IPS-NIHi11 (cell line): ENCODE measurements at regions not wholly inside any gene's neighbourhood (a gene's known extent, or its start where the extent isn't known, plus 50 kb on each side); places are given as distances from the start of the nearest gene placed in this dataset.

Experiments
- DNase-seq: peaks from one replicate; pipeline ENCODE4 v3.0.0; 2012; ENCODE audit warnings: mixed read lengths, low spot score

DNA sequence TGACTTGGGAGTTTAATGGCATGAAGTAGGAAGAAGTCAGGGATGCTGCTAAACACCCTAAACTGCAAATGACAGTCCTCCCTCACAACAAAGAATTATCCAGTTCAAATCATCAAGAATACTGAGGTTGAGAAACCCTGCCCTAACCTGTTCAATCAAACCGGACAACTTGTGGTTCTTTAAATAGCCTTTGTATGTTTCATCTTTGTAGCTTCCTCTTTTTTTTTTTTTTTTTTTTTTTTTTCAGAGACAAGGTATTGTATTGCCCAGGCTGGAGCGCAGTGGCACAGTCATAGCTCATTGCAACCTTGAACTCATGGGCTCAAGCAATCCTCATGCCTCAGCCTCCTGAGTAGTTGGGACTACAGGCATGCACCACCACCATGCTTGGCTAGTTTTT lies 52.5 kb upstream of the TTC29 start:
- DNase-seq: no peak

- no peak for DNase-seq
These were observed 58.5 kb upstream of the TTC29 start for GRCh38 chr4:147003956-147004809.

GRCh38 chr4:147006229-147006628 lies 60.6 kb upstream of the TTC29 start:
- no peak for DNase-seq

DNA sequence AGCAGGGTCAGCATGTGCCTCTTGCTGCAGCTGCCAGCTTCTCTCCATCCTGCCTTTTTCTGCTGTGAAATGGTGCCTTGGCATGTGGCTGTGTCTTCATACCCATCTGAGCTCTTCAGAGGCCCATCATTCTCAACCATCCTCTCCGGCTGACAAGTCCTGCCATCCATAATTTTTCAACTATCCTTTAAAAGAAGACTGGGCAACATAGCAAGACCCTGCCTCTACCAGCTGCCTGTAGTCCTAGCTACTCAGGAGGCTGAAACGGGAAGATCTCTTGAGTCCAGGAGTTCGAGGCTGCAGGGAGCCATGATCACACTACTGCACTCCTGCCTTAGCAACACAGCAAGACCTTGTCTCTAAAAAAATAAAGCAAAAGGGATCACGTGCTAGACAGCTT lies 64.2 kb upstream of the TTC29 start:
- no peak for DNase-seq

GRCh38 chr4:147011411-147011810 lies 65.7 kb upstream of the TTC29 start:
- DNase-seq: peak; percentile 11

GRCh38 chr4:147012059-147012707 lies 66.5 kb upstream of the TTC29 start:
- DNase-seq: no peak

- DNase-seq: no peak
These were observed 69.3 kb upstream of the TTC29 start for GRCh38 chr4:147014946-147015345.

- DNase-seq: no peak
These were observed 69.8 kb upstream of the TTC29 start for GRCh38 chr4:147015491-147015890.

GRCh38 chr4:147017081-147017480 lies 71.4 kb upstream of the TTC29 start:
- DNase-seq: no peak

- peak; percentile 37 for DNase-seq
These were observed 73.4 kb upstream of the TTC29 start for GRCh38 chr4:147019091-147019490.

GRCh38 chr4:147020456-147020855 lies 74.8 kb upstream of the TTC29 start:
- no peak for DNase-seq

GRCh38 chr4:147025042-147025441 lies 79.4 kb upstream of the TTC29 start:
- no peak for DNase-seq

- no peak for DNase-seq
These were observed 83.6 kb upstream of the TTC29 start for GRCh38 chr4:147029296-147029695.

- no peak for DNase-seq
These were observed 88.7 kb upstream of the TTC29 start for GRCh38 chr4:147034372-147034771.

DNA sequence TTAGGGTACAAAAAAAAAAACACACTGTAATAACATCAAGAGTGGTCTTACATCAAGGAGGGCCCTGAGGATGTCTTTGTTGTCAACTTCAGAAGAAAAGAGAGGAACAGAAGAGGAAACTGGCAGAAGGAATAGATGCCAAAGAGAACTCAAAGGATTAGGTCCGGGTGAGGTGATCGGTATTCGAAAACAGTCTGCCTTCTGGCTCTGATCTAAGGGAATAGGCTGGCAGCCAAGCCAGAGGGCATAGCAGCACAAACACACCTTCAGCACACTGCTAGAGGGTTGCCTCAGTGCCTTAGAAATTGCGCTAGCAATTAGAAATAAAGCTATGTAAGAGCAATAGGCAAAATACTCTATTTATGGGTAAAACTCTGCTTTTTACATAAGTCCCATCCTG lies 91.4 kb upstream of the TTC29 start:
- DNase-seq: no peak

DNA sequence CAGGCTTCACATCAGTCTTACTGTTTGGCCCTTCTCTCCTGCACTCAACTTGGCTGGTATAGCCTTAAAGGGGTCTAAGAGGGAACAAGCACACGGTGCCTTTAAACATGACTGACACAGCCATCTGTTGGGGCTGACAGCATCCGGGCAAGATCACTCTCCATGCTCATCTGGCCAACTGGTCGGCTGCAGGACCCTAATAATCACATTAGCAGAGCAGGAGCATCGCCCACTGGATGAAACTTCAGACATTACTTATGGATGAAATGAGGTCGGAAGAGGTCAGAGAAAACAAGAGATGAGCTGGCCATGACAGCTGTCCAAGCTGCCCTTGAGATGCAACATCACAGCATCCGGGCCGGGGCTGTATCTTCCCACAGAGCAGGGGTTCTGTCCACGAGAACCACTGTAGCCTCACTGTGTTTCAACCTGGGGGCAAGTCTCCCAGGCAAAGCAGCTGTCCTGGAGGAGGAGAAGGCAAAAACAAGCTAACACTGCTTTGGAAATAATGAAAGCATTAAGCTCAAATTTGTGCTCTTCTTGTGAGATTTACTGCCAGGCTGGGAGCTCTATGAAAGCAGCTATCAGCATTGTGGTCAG lies 94.4 kb upstream of the TTC29 start:
- DNase-seq: no peak

- no peak for DNase-seq
These were observed 95.2 kb upstream of the TTC29 start for GRCh38 chr4:147040874-147041273.

DNA sequence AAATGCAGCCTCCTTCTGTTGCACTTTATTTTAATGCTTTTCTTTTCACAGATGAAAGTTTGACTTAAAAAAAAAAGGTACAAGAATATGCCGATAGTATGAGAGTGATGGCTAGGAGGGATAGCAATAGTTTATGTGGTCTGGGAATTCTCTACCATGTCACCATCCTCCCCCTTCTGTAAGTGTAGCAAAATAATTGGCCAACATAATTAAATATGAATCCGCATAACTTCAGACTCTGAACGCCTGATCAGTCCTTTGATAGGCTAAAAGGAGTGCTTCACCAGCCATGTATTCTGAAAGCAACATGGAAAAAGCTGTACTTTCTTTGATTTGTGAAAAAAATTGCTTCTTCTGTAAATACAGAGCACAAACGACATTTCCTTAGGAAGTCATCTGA lies 95.7 kb upstream of the TTC29 start:
- DNase-seq: no peak

- DNase-seq: no peak
These were observed 96.4 kb upstream of the TTC29 start for GRCh38 chr4:147042046-147042445.

DNA sequence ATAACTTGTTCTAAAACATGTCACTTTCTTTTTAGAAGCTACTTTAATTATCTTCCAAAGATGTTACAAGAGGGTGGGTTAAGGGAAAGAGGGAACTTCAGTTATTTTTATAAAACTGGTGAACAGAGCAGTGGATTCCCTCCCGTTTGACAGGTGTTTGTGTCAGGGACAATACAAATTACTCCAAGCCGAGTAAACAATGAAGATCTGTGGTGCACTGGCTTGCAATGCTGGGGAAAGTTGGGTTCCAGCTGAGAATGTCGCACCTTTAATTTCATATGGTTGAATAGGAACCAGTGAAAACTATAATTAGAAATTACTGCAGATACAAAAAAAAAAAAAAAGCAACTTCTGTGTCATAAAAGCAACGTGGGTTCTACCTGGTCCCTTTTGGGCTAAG lies 98.6 kb upstream of the TTC29 start:
- no peak for DNase-seq

- DNase-seq: no peak
These were observed 104.3 kb upstream of the TTC29 start for GRCh38 chr4:147049946-147050345.

DNA sequence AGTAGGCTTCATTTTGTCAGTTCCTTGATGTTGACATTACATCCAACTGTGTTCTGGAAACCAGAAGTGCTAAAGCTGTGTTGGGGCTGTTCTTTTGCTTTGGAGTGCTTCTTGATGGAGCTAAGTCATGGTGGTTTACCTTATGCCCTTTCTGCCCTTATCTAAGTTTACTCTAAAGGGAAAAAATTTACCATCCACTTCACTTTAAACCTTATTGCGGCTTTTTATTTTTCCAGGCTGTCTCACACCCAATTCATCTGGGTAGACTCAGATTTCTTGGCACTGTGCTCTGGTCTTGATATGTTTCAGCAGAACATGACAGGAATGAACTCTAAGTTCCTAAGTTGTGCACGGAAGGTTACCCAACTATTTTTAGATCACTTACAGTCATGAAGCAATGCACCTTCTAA lies 104.7 kb upstream of the TTC29 start:
- no peak for DNase-seq

DNA sequence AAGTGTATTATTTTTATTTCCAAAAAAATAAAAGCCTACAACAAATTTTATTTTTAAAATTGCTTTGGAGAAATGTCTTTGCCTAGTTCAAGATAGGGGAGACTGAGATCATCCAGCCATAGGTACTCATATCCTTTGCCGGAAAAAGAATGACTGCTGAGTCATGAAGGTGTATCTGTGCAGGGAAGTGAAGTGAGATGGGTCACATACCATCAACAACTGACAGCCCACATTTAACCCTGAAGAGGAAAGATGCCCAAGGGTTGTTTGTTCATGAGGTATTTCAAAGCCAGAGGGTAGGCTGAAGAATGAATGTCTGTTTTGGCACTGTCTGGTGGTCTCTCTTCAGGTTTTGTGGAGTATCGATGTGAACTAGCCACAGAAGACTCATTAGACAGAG lies 106.7 kb upstream of the TTC29 start:
- no peak for DNase-seq
